Gastroesophageal sphincter (tissue), 4 donors: ENCODE measurements at regions not wholly inside any gene's neighbourhood (a gene's known extent, or its start where the extent isn't known, plus 50 kb on each side); places are given as distances from the start of the nearest gene placed in this dataset.

Experiments used
- ATAC-seq: fragments of 150-250 bp; one replicate; pipeline ENCODE4 v1.9.1; 2016; ENCODE audit warnings: mild to moderate bottlenecking, moderate library complexity
- H3K27ac ChIP-seq, 4 donors: fragments of 200-600 bp; sonication (generic) in 3 of 4; 1 replicate in 3 of 4; 2 replicates in 1 of 4; pipeline ENCODE4 v1.5.1; 2016 to 2019
- H3K27me3 ChIP-seq: fragments of 200-600 bp; sonication (generic); one replicate; pipeline ENCODE4 v1.5.1; 2019
- H3K36me3 ChIP-seq, 2 donors: fragments of 200-600 bp; sonication (generic); one replicate each; pipeline ENCODE4 v1.5.1; 2019; ENCODE audit warnings: control low read depth in 1 of 2
- H3K4me1 ChIP-seq, 3 donors: fragments of 200-600 bp; sonication (generic); 1 replicate in 2 of 3; 2 replicates in 1 of 3; pipeline ENCODE4 v1.5.1; 2016 to 2019; ENCODE audit warnings: control low read depth in 2 of 3
- H3K4me3 ChIP-seq, 2 donors: fragments of 200-600 bp; sonication (generic); one replicate each; pipeline ENCODE4 v1.5.1; 2019; ENCODE audit warnings: mild to moderate bottlenecking in 1 of 2, moderate library complexity in 1 of 2
- H3K9me3 ChIP-seq, 3 donors: fragments of 200-600 bp; sonication (generic); one replicate each; pipeline ENCODE4 v1.5.1; 2017 to 2019; ENCODE audit warnings: control low read depth in 2 of 3
- EP300 ChIP-seq: sonication (generic); formaldehyde crosslinking; IDR thresholded peaks from one replicate; pipeline ENCODE4 v1.6.1; 2017; ENCODE audit warnings: antibody characterized with exemption, mild to moderate bottlenecking
- POLR2A ChIP-seq, 2 donors: fragments of 450-650 bp; IDR thresholded peaks; one replicate each; pipeline ENCODE4 v1.6.1; 2017; ENCODE audit warnings: antibody characterized with exemption in 2 of 2, mild to moderate bottlenecking in 2 of 2, moderate library complexity in 1 of 2
- POLR2AphosphoS5 ChIP-seq: sonication (generic); formaldehyde crosslinking; IDR thresholded peaks from one replicate; pipeline ENCODE4 v1.6.1; 2017; ENCODE audit warnings: antibody characterized with exemption
- WGBS, 2 donors: methylation state at CpG; one replicate each; pipeline ENCODE4 v1.1.5; 2018; ENCODE audit warnings: low coverage in 1 of 2; 5-methylcytosine and 5-hydroxymethylcytosine counted together
- TF ChIP-seq, protein P1 (sequence below), 4 experiments: fragments of 200-600 bp in 2 of 4; fragments of 450-650 bp in 2 of 4; sonication (generic) in 1 of 4; IDR thresholded peaks; one replicate each; pipeline ENCODE4 v1.5.1; 2017 to 2019; ENCODE audit warnings: antibody characterized with exemption in 4 of 4, mild to moderate bottlenecking in 2 of 4, moderate library complexity in 2 of 4

GRCh38 chr4:96389770-96390169, 549.9 kb downstream of the PDHA2 start:
- TF ChIP-seq POLR2A (IDR thresholded peaks at IDR 0.05), result no peak
- no peak for ATAC-seq
- no peaks in the 10 kb centered on the region for H3K9me3 ChIP-seq
- H3K27ac ChIP-seq, result no peak overlapping the region
- no peak overlapping the region for H3K4me3 ChIP-seq
- H3K27me3 ChIP-seq, result no peaks in the 10 kb centered on the region
- H3K4me1 ChIP-seq, result no peaks in the 10 kb centered on the region
- H3K36me3 ChIP-seq, result no peaks in the 10 kb centered on the region
- 54 to 66% methylated on average over 2 of the region's 2 CpGs for WGBS, 2 donors

GRCh38 chr4:96390404-96390803, 550.5 kb downstream of the PDHA2 start:
- H3K4me3 ChIP-seq, result no peak overlapping the region
- WGBS, 2 donors, result 69 to 83% methylated on average over 3 to 5 of the region's 5 CpGs
- no peak for TF ChIP-seq POLR2AphosphoS5
- TF ChIP-seq EP300, result no peak
- TF ChIP-seq POLR2A (IDR thresholded peaks at IDR 0.05), result no peak
- TF ChIP-seq, protein P1, sequence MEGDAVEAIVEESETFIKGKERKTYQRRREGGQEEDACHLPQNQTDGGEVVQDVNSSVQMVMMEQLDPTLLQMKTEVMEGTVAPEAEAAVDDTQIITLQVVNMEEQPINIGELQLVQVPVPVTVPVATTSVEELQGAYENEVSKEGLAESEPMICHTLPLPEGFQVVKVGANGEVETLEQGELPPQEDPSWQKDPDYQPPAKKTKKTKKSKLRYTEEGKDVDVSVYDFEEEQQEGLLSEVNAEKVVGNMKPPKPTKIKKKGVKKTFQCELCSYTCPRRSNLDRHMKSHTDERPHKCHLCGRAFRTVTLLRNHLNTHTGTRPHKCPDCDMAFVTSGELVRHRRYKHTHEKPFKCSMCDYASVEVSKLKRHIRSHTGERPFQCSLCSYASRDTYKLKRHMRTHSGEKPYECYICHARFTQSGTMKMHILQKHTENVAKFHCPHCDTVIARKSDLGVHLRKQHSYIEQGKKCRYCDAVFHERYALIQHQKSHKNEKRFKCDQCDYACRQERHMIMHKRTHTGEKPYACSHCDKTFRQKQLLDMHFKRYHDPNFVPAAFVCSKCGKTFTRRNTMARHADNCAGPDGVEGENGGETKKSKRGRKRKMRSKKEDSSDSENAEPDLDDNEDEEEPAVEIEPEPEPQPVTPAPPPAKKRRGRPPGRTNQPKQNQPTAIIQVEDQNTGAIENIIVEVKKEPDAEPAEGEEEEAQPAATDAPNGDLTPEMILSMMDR (IDR thresholded peaks at IDR 0.05), result no peak
- no peaks in the 10 kb centered on the region for H3K9me3 ChIP-seq
- no peak for ATAC-seq
- H3K27ac ChIP-seq, result no peak overlapping the region
- no peaks in the 10 kb centered on the region for H3K4me1 ChIP-seq
- H3K36me3 ChIP-seq, result no peaks in the 10 kb centered on the region
- no peaks in the 10 kb centered on the region for H3K27me3 ChIP-seq

GRCh38 chr4:96395747-96396146, 555.9 kb downstream of the PDHA2 start:
- ATAC-seq, result no peak
- Histone ChIP-seq H3K9me3 (no peaks in the 10 kb centered on the region), H3K27ac (no peak overlapping the region), H3K4me1 (no peaks in the 10 kb centered on the region), H3K27me3 (no peaks in the 10 kb centered on the region), H3K36me3 (no peaks in the 10 kb centered on the region), H3K4me3 (no peak overlapping the region)
- TF ChIP-seq EP300, result no peak
- TF ChIP-seq, protein P1 (IDR thresholded peaks at IDR 0.05), result no peak
- no peak for TF ChIP-seq POLR2A (IDR thresholded peaks at IDR 0.05)
- TF ChIP-seq POLR2AphosphoS5, result no peak

DNA sequence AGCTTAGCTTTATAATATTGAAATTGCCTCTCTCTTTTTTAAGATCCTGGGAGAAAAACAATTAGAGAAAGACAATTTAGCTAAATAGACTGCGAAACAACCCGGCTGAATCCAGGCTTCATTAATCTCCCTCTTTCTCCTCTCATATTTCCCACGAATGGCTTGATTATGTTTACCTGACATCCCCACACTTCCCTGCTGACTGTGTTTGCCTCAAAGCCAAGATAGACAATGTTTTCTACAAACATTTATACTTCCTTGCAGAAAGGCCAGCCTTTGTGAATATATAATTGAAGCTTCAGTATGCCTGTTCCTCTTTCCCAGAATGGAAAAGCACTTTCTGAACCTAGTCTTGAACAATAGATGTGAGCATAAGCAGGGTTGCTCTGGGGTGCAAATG, 566.8 kb downstream of the PDHA2 start:
- Histone ChIP-seq H3K4me1 (no peaks in the 10 kb centered on the region), H3K9me3 (no peaks in the 10 kb centered on the region), H3K36me3 (no peaks in the 10 kb centered on the region), H3K27ac (no peak overlapping the region), H3K4me3 (no peak overlapping the region), H3K27me3 (no peaks in the 10 kb centered on the region)
- WGBS, 2 donors, result 39 to 44% methylated on average over 3 of the region's 3 CpGs
- no peak for ATAC-seq
- TF ChIP-seq POLR2AphosphoS5, result no peak
- no peak for TF ChIP-seq POLR2A (IDR thresholded peaks at IDR 0.05)
- TF ChIP-seq, protein P1 (IDR thresholded peaks at IDR 0.05), result no peak
- no peak for TF ChIP-seq EP300

DNA sequence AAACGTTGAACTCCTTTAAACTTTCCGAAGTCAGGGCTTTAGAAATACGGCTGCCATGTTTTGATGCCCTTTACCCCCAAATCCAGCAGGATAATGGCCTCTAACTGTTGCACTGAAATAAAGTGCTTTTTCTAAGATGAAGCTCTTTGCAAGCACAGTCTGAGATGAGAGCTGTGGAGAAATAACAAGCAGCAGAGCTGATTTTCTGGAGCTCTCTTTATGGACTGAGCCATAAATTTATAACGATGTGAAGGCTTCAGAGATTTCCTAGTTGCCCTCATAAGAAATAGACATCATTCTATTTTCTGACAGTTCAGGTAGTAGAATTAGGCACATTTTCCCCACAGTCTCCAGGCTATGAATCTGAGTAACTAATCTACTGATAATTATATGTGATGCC, 567.3 kb downstream of the PDHA2 start:
- Histone ChIP-seq H3K36me3 (no peaks in the 10 kb centered on the region), H3K27ac (no peak overlapping the region), H3K4me1 (no peaks in the 10 kb centered on the region), H3K9me3 (no peaks in the 10 kb centered on the region), H3K27me3 (no peaks in the 10 kb centered on the region), H3K4me3 (no peak overlapping the region)
- no peak for ATAC-seq
- TF ChIP-seq EP300, result no peak
- TF ChIP-seq POLR2A (IDR thresholded peaks at IDR 0.05), result no peak
- TF ChIP-seq, protein P1 (IDR thresholded peaks at IDR 0.05), result no peak
- no peak for TF ChIP-seq POLR2AphosphoS5
- WGBS, 2 donors, result 72 to 75% methylated on average over 2 to 4 of the region's 4 CpGs
